GM18870 (cell line): ENCODE measurements at regions not wholly inside any gene's neighbourhood (a gene's known extent, or its start where the extent isn't known, plus 50 kb on each side); places are given as distances from the start of the nearest gene placed in this dataset.
"Not testable (repeated sequence)": the region's sequence is repeated elsewhere in the genome, so short reads cannot be mapped to it uniquely, and the experiment has no call there.

Experiments
- ATAC-seq: cut with Tn5 transposase; IDR thresholded peaks from one replicate; pipeline ENCODE4 v1.9.1; 2021; ENCODE audit warnings: moderate library complexity; ENCODE audit not compliant: unreplicated experiment

DNA sequence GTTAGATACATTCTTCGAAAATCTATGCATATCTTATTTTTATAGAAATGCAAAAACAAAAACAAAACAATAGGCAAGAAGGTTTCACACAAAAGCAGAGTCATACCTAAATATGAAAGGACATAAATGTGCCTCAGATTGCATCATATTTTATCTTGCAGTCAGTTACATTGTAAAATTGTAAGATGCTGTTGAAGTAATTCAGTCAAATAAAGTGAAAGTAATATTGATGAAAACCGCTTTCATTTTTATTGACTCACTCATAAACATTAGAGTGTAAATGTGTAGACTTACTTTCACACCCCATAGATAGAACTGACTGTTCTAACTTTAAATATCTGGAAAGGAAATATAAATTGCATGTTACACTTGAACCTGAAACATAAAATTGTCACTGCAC is 931.5 kb upstream of the NUDT12 start:
- ATAC-seq: no peak

DNA sequence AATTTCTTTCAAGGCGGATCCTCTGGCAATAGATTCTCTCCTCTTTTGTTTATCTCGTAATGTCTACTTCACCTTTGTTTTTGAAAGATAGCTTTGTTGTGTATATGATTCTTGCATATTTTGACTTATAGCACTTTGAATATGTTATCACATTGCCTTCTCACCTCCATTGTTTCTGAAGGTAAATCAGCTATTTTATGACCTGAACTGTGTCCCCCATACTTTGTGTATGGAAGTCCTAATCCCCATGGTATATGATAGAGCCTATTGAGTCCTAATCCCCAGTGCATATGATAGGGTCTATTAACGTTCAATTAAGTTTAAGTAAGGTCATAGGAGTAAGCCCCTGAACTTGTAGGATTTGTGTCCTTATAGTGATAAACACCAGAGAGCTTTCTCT is 910.2 kb upstream of the NUDT12 start:
- ATAC-seq: no peak

DNA sequence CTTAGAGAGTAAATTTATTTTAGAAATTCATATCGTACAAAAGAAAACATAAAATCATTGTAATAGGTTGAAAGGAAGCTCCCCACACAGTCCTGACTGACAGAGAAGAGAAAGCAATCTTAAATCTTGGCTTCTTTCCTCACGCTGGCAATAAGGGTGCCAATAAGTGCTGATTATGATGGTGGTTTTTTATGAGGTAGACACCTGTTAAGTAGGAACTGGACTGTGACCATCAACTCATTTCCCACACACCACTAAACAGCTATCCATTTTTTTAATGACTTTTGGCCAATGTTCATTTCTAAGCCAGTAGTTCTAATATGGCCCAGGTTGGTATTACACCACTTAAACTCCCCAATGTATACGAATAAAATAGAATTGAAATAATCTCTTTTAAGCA is 893.5 kb upstream of the NUDT12 start:
- no peak for ATAC-seq

DNA sequence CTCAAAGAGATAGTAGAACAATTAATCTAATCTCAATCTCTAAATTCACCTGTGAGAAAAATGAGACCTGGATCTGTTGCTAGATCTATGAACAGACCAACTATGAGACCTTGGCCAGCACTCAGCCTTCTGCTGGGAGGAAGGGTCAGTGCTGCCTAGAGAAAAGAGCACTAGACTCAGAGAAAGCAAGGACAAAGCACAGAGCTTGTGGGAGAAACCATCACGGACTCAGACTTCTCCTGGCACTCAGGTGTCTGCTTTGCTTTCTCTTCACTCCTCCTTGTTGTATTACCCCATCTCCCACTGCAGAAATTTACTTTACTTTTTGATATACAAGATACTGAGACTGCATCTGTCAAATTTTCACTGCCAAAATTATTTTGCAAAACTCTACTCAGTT is 890.0 kb upstream of the NUDT12 start:
- no peak for ATAC-seq

DNA sequence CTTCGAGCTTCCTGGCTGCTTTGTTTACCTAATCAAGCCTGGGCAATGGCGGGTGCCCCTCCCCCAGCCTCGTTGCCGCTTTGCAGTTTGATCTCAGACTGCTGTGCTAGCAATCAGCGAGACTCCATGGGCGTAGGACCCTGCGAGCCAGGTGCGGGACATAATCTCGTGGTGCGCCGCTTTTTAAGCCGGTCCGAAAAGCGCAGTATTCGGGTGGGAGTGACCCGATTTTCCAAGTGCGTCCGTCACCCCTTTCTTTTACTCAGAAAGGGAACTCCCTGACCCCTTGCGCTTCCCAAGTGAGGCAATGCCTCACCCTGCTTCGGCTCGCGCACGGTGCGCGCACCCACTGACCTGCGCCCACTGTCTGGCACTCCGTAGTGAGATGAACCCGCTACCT is 889.3 kb upstream of the NUDT12 start:
- ATAC-seq: not testable (repeated sequence)

DNA sequence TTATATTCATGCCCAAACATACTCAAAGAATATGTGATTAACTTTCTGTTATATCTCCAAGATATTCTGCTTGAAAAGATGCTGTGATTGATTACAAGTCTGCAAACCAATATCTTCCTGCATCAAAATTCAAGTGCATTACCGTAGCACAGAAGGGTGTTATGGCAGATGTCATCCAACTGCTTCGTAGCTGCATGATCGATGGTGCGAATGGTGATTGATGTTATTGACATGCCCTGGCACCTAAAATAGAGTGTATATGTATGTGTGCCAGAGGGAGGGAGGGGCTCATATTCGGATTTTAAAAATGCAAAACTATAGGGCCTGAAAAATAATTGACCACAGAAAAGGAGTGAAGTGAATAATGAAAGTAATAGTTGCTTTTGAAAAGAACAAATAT is 882.1 kb upstream of the NUDT12 start:
- ATAC-seq: no peak

DNA sequence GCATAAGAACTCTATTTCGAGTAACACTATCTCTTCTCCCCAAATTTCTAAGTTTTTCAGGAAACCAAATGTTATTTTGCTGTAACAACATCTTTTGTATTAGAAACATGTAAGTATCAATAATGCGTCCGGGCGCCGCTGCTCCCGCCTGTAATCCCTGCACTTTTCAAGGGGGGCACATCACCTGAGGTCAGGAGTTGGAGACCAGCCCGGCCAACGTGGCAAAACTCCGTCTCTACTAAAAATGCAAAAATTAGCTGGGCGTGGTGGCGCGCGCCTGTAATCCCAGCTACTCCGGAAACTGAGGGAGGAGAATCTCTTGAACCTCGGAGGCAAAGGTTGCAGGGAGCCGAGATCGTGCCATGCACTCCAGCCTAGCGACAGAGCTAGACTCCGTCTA is 881.1 kb upstream of the NUDT12 start:
- no peak for ATAC-seq

DNA sequence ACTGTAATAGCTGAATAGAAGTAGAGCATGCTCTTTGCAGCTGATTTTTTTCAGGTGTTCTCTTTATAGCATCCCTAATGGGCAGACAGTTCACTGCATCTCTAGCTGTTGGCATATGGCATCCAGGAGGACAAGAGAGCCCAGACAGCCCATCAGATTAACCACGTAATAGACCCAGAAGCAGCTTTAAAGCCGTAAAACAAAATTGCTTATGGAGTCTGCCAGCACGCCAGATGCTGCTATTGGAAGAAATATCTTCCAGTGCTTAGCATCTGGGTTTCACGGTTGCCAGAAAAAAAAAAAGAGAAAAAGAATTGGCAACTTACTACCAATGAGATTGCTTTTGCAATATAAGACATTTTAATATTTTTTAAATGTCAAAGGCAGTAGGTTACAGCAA is 869.4 kb upstream of the NUDT12 start:
- no peak for ATAC-seq

DNA sequence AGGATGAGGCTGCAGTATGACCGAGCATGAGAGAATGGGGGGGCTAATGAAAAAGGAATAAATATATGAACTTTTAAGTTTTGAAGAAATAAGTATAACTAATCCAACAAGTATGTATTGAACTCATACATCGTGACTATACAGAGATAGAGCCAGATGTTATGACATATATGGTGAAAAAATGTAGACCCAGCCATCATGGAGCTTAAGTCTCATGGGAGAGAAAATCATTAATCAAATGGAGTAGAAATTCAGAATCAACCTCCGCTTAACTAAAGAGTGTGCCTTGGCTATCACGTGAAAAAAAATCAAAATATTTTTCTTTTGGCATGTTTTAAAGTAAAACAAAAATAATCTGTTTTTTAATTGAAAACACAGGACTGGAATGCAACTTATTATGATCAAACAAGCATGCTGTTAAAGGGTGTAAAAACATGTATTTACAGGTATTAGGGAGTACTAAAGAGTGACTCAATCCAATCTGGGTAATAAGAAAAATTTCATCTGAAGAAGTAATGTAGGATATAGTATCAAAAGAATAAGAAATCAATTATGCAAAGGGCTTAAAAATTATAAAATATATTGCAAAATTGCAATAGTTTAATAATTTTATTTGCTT is 868.5 kb upstream of the NUDT12 start:
- ATAC-seq: no peak

DNA sequence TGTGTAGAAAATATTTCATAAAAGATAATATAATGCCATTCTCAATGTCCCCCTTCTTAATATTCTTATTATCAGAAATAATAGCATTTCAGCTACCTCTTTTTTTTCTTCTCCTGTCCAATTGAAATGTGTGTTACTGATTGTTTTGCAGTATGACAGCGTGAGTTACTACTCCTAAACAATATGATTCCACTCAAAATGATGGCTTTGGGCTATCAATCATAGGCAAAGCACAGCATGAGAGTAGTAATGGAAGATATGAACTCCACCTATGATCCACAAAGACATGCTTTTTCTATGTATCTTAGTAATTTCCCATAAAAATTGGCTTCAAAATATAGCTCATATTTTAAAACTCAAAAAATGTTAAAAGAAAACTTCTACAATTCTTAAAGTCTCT is 867.3 kb upstream of the NUDT12 start:
- no peak for ATAC-seq

DNA sequence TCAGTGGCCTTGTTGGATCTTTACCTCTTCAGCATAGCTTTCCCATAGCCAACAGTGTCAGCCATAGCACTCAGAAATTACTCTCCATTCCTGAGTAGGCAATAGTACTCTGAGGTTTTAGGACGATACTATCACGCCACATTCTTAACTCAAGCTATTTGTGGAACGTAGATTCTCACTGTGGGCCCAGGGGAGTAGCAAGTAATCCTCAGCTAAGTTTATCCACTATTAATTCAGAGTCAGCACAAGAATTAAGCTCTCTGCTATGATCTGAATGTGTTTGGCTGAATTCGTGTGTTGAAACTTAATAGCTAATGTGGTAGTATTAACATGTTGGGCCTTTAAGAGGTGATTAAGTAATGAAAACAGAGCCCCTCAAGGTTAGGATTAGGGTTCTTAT is 858.8 kb upstream of the NUDT12 start:
- no peak for ATAC-seq

DNA sequence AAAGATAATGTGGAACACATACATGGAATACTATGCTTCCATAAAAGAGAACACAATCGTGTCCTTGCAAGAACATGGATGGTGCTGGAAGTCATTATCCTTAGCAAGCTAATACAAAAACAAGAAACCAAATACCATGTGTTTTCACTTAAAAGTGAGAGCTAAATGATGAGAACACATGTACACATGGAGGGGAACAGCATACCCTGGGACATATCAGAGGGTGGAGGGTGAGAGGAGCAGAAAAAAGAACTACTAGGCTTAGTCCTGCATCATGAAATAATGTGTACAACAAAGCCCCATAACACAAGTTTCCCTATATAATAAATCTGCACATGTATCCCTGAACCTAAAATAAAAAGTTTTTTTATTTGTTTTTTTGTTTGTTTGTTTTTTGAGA is 855.5 kb upstream of the NUDT12 start:
- ATAC-seq: no peak

DNA sequence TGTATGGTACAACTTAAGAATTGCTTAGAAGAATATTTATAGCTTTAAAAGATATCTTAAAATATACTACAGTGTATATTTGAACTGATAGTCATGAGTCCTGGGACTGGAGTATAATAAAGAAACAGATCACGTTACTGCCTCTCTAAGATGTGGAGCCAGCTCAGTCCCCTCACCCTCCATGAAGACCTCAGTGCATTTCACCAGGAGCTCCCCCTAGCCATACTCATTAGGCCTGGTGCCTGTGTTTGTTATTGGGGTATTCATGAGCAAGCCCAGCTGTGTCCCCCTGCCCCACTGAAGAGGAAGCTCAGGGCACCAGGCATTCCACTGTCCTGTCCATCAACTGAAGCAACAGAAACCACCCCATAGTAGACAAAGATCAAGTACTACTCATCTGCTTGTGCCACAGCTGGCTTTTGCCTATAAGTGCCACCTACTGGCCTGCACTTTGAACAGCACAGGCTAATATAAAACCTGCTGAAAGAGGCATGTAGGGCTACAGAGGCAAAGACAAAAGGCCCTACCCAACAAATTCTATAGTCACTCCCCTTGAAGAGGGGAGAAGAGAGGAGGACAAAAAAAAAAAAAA is 850.2 kb upstream of the NUDT12 start:
- ATAC-seq: peak; percentile 79

DNA sequence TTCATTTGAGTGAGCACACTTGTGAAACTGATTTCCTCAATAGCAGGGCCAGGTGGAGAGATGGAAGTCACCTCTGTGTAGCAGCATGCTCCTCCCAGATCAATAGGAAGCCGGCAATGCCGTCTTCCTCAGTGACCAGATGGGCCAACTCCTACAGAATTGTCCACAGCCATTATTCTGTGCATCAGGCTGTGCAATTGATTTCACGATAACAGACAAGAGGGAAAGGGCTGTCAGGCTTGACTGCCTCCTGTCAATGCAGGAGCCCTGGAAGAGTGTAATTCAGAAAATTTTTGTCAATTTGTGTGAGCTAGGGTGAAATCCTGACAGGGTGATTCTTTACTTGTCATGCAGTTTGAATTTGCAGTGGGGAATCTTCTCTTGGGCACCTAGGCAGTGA is 838.4 kb upstream of the NUDT12 start:
- ATAC-seq: no peak

DNA sequence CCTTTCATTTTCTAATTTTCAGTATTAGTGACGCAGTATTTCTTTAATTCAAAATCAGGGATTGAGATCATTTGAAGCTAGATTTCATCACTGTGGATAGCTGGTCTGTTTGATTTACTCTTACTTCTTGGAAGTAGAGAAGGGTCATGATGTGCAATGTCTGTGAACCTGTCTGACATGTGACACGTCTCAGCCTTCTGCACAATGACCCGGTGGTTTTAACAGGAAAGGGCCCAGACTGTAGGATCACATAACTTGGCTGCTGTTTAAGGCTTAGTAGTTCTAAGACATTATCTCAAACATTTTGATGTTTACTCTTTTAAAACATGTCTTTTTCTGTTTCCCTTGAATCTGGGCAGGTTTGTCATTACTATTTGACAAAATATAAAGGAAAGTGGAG is 823.3 kb upstream of the NUDT12 start:
- ATAC-seq: no peak

DNA sequence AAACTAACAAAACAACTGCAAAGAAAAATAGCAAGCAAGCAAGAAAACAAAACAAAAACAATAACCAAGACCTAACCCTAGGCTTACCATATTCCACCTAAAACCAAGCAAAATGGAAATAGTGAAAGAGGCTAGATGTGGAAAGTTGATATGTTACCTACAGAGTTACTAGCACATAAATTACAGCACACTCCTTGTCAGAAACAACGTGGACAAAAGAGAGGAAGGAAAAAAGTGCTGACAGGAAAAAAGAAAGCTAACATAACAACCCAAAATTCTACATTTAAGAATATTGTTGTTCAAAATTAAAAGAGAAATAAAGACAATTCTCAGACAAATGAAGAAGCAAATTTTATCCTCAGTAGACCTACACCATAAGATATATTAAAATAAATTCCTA is 812.8 kb upstream of the NUDT12 start:
- no peak for ATAC-seq

DNA sequence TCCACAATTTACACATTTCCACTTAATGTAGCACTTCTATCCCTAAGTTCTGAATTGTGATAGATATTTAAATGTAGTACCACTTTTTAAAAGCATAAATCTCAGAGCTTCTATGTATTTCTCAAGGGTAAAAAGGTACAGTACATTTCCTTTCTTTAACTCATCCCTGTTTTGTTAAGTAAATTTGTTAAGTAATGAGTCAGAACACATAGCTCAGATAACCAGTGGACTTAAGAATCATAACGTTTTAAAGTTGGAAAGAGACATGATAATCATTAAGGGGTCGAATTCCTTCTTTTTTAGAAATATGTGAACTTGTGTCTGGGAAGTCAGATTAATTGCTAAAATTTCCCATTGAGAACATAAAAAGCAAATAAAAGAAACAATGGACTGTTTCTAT is 810.2 kb upstream of the NUDT12 start:
- no peak for ATAC-seq

DNA sequence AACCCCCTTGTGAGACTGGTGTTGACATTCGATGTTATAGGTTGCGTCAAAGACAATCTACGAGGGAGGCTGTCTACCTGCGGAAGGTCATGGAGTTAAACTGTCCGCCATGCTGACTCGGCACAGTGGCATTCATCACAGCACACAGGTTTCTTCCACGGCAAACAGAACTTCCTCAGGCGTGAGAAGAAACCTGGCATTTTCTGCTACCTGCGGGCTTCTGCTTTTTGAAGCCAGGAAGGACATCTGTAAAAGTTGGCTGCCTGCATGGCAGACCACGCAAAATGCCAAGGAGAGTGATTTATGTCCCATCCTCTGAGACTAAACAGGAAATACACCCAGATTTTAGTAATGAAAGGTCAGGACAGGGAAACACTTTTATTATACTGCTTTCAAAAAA is 809.8 kb upstream of the NUDT12 start:
- no peak for ATAC-seq

DNA sequence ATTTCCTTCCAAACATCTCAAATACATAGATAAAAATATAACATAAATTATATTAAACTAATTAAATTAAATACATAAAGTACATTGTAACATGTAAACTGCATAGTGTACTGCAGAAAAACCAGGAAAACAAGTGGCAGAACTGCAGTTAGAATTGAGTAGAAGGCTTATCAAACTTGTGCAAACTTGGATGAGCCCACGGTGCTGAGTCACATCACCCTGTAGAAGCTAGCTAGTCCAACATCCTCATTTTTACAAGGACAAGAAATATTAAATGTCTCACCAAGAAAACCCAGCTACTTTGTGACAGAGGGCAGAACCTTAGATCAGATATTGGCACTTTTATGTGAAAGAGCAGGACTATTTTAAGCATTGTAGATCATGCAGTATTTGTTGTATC is 807.9 kb upstream of the NUDT12 start:
- ATAC-seq: no peak

DNA sequence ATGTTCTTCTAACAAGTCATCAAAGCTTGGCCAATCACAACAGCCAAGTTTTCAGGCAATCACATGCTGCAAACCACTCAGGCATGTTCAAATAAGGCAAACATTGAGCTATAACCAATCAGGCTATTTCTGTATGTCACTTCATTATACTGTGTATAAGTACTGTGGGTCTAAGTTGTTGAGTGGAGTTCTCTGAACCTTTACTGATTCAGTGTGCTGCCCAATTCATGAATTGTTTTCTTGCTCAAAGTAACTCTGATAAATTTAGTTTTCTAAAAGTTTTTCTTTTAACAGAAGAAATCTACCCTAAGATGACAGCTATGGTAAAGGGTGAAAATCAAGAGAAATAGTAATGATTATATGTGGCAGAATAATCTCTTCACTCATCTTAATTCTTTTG is 805.4 kb upstream of the NUDT12 start:
- ATAC-seq: no peak

DNA sequence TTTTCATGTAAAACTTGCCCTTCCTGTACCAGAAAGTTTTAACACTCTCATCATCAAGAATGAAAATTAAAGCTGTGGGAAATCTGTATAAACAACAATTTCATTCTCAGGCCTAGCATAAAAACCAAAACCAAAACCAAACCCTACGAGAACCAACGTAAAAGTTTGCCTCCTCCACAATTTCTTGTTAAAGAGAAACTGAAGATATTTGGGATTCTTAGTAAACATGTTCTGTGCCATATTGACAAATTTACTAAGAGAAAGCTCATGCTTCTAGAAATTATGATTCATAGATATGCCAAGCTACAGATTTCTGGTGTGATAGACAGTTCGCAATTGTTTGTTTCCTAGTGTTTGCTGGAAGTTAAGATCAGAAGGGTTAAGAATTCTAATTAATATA is 801.0 kb upstream of the NUDT12 start:
- no peak for ATAC-seq

DNA sequence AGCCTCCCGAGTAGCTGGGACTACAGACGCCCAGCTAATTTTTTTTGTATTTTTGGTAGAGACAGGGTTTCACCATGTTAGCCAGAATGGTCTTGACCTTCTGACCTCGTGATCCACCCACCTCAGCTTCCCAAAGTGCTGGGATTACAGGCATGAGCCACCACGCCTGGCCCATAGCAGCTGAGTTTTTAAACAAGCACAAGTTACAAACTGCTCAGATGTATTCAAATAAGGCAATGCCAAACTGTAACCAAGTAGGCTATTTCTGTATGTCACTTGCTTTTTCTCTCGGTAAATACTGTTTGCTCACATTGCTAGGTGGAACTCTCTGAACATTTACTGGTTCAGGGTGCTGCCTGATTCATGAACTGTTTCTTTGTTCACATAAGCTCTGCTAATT is 799.3 kb upstream of the NUDT12 start:
- ATAC-seq: no peak

DNA sequence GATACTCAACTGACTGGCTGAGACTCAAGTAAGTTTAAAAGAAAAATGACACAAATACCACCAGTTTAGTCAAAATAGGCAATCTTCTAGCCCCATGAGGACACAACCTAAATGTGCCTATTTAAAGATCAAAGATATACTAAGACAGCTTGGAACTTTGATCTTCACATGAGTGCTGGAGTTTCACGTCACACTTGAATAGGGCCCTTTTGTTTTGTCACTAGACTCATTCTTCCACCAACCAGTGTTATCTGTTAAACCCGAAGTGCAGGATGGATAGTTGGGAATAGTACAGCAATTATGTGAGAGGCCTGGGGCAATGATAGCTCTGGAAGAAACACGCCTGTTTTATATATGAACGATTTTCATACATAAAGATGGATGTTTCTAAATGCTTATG is 792.8 kb upstream of the NUDT12 start:
- ATAC-seq: no peak
